Right lobe of liver (tissue), 4 donors: ENCODE measurements at regions not wholly inside any gene's neighbourhood (a gene's known extent, or its start where the extent isn't known, plus 50 kb on each side); places are given as distances from the start of the nearest gene placed in this dataset.

ENCODE experiments used
- POLR2A ChIP-seq: fragments of 450-650 bp; IDR thresholded peaks from one replicate; pipeline ENCODE4 v1.6.1; 2017; ENCODE audit warnings: antibody characterized with exemption, mild to moderate bottlenecking
- TF ChIP-seq, protein P1 (sequence below), 4 donors: fragments of 200-600 bp in 3 of 4; fragments of 450-650 bp in 1 of 4; IDR thresholded peaks; one replicate each; pipeline versions ENCODE4 v1.5.1 to v1.8.0; 2016 to 2022; ENCODE audit warnings: antibody characterized with exemption in 4 of 4, mild to moderate bottlenecking in 2 of 4
- donor health status: DM: no; HTN: no; CAD: no.
- donor health status: DM: no; HTN: no; CAD: no.
- donor health status: DM: no; HTN: yes; CAD: no.

DNA sequence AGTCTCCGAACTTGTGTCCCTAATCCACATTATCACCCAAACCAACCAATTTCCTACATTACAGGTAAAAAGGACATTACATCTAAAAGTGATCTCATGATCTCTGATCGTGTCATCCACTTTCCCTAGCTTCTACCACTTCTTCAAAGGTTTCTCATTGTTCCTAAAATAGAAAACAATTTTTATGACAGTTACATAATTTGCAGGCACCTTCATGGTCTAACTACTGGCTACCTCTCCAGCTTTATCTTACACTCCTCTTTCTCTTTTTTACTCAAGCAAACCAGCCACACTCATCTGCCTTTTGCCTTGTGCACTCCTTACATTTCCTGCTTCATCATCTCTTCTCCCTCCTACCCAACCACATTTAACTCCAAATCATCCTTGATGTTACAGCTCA lies 886.7 kb upstream of the SORCS1 start:
- TF ChIP-seq, protein P1, sequence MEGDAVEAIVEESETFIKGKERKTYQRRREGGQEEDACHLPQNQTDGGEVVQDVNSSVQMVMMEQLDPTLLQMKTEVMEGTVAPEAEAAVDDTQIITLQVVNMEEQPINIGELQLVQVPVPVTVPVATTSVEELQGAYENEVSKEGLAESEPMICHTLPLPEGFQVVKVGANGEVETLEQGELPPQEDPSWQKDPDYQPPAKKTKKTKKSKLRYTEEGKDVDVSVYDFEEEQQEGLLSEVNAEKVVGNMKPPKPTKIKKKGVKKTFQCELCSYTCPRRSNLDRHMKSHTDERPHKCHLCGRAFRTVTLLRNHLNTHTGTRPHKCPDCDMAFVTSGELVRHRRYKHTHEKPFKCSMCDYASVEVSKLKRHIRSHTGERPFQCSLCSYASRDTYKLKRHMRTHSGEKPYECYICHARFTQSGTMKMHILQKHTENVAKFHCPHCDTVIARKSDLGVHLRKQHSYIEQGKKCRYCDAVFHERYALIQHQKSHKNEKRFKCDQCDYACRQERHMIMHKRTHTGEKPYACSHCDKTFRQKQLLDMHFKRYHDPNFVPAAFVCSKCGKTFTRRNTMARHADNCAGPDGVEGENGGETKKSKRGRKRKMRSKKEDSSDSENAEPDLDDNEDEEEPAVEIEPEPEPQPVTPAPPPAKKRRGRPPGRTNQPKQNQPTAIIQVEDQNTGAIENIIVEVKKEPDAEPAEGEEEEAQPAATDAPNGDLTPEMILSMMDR (IDR thresholded peaks at IDR 0.05), result no peak
- TF ChIP-seq POLR2A, result no peak
